DND-41 (cell line): ENCODE measurements at regions not wholly inside any gene's neighbourhood (a gene's known extent, or its start where the extent isn't known, plus 50 kb on each side); places are given as distances from the start of the nearest gene placed in this dataset.

Experiments
- CTCF ChIP-seq: IDR thresholded peaks from 2 replicates; pipeline ENCODE4 v1.5.1; 2012; ENCODE audit warnings: borderline replicate concordance, low read length, moderate library complexity, mild to moderate bottlenecking; ENCODE audit not compliant: poor library complexity, severe bottlenecking; ENCODE audit errors: extremely low read depth
- EZH2 ChIP-seq: IDR thresholded peaks from 3 replicates; pipeline ENCODE4 v1.6.1; 2012; ENCODE audit warnings: borderline replicate concordance, low read depth, mild to moderate bottlenecking, moderate library complexity, low read length, inconsistent platforms; ENCODE audit not compliant: severe bottlenecking

GRCh38 chr4:43399726-43400125 lies 507.2 kb downstream of the GRXCR1 start:
- no peak for TF ChIP-seq CTCF
- no peak for TF ChIP-seq EZH2
